ACC112 (cell line): ENCODE measurements at regions not wholly inside any gene's neighbourhood (a gene's known extent, or its start where the extent isn't known, plus 50 kb on each side); places are given as distances from the start of the nearest gene placed in this dataset.

Experiments
- H2AFZ ChIP-seq: fragments of 200-600 bp; sonication (generic); one replicate; pipeline ENCODE4 v1.6.0; 2017; ENCODE audit warnings: antibody characterized with exemption, low read length; ENCODE audit not compliant: unreplicated experiment
- H3K27ac ChIP-seq: fragments of 200-600 bp; sonication (generic); 2 replicates; pipeline ENCODE4 v1.5.1; 2014; ENCODE audit warnings: low read depth, mild to moderate bottlenecking, antibody characterized with exemption, low read length, moderate library complexity
- H3K27me3 ChIP-seq: fragments of 200-600 bp; sonication (generic); 2 replicates; pipeline ENCODE4 v1.6.1; 2014; ENCODE audit warnings: mild to moderate bottlenecking, antibody characterized with exemption, low read length, moderate library complexity, mixed read lengths; ENCODE audit not compliant: insufficient read depth
- H3K36me3 ChIP-seq: fragments of 200-600 bp; sonication (generic); 2 replicates; pipeline ENCODE4 v1.6.1; 2016; ENCODE audit warnings: mild to moderate bottlenecking, antibody characterized with exemption, low read length, moderate library complexity, mixed read lengths; ENCODE audit not compliant: insufficient read depth
- H3K4me1 ChIP-seq: fragments of 200-600 bp; sonication (generic); one replicate; pipeline ENCODE4 v1.6.1; 2016; ENCODE audit warnings: low read length, mixed read lengths; ENCODE audit not compliant: insufficient read depth, unreplicated experiment, control insufficient read depth
- H3K4me3 ChIP-seq: fragments of 200-600 bp; sonication (generic); 2 replicates; pipeline ENCODE4 v1.5.1; 2014; ENCODE audit warnings: mild to moderate bottlenecking, low read depth, low read length
- H3K79me2 ChIP-seq: fragments of 200-600 bp; sonication (generic); one replicate; pipeline ENCODE4 v1.6.0; 2016; ENCODE audit warnings: low read length; ENCODE audit not compliant: control insufficient read depth, unreplicated experiment, insufficient read depth

GRCh38 chr12:107144441-107144840 lies 51.1 kb upstream of the CRY1 start:
- Histone ChIP-seq H3K36me3 (no peaks in the 10 kb centered on the region), H2AFZ (no peak overlapping the region), H3K79me2 (no peaks in the 10 kb centered on the region), H3K27ac (no peak overlapping the region), H3K27me3 (no peaks in the 10 kb centered on the region), H3K4me1 (peaks cover 6% of the 10 kb centered on the region), H3K4me3 (no peak overlapping the region)

- Histone ChIP-seq H2AFZ (no peak overlapping the region), H3K27me3 (no peaks in the 10 kb centered on the region), H3K36me3 (no peaks in the 10 kb centered on the region), H3K27ac (0 out of 2 replicates have a peak overlapping the region, but pooled peaks have one; percentile 2), H3K4me3 (no peak overlapping the region), H3K79me2 (no peaks in the 10 kb centered on the region), H3K4me1 (peaks cover 6% of the 10 kb centered on the region)
Observed at GRCh38 chr12:107144990-107145389, 51.6 kb upstream of the CRY1 start.

GRCh38 chr12:107145397-107145796 lies 52.0 kb upstream of the CRY1 start:
- Histone ChIP-seq H3K27me3 (no peaks in the 10 kb centered on the region), H3K4me3 (no peak overlapping the region), H3K79me2 (no peaks in the 10 kb centered on the region), H2AFZ (no peak overlapping the region), H3K4me1 (peaks cover 6% of the 10 kb centered on the region), H3K36me3 (no peaks in the 10 kb centered on the region), H3K27ac (no peak overlapping the region)

- H3K79me2 ChIP-seq = no peaks in the 10 kb centered on the region
- H3K27ac ChIP-seq = no peak overlapping the region
- no peak overlapping the region for H2AFZ ChIP-seq
- H3K4me1 ChIP-seq = peaks cover 6% of the 10 kb centered on the region
- no peaks in the 10 kb centered on the region for H3K27me3 ChIP-seq
- no peaks in the 10 kb centered on the region for H3K36me3 ChIP-seq
- H3K4me3 ChIP-seq = no peak overlapping the region
Observed at GRCh38 chr12:107148107-107148506, 54.8 kb upstream of the CRY1 start.

- no peaks in the 10 kb centered on the region for H3K79me2 ChIP-seq
- H3K36me3 ChIP-seq = no peaks in the 10 kb centered on the region
- no peak overlapping the region for H3K4me3 ChIP-seq
- no peaks in the 10 kb centered on the region for H3K4me1 ChIP-seq
- no peak overlapping the region for H3K27ac ChIP-seq
- H3K27me3 ChIP-seq = peaks cover 7% of the 10 kb centered on the region
- H2AFZ ChIP-seq = no peak overlapping the region
Observed at GRCh38 chr12:107152315-107152714, 59.0 kb upstream of the CRY1 start.

- Histone ChIP-seq H3K4me3 (no peak overlapping the region), H3K27me3 (peaks cover 51% of the 10 kb centered on the region), H3K36me3 (no peaks in the 10 kb centered on the region), H2AFZ (no peak overlapping the region), H3K79me2 (no peaks in the 10 kb centered on the region), H3K4me1 (no peaks in the 10 kb centered on the region), H3K27ac (no peak overlapping the region)
Observed at GRCh38 chr12:107159384-107159900, 66.1 kb upstream of the CRY1 start.

- Histone ChIP-seq H3K79me2 (no peaks in the 10 kb centered on the region), H3K4me3 (no peak overlapping the region), H3K4me1 (no peaks in the 10 kb centered on the region), H3K36me3 (no peaks in the 10 kb centered on the region), H3K27ac (no peak overlapping the region), H3K27me3 (peaks cover 51% of the 10 kb centered on the region), H2AFZ (no peak overlapping the region)
Observed at GRCh38 chr12:107163413-107163812, 70.1 kb upstream of the CRY1 start.

GRCh38 chr12:107164392-107164791 lies 71.0 kb upstream of the CRY1 start:
- Histone ChIP-seq H3K4me1 (no peaks in the 10 kb centered on the region), H3K36me3 (no peaks in the 10 kb centered on the region), H3K27ac (no peak overlapping the region), H2AFZ (no peak overlapping the region), H3K4me3 (no peak overlapping the region), H3K27me3 (peaks cover 42% of the 10 kb centered on the region), H3K79me2 (no peaks in the 10 kb centered on the region)

- H2AFZ ChIP-seq = no peak overlapping the region
Observed at GRCh38 chr12:107165581-107165980, 72.2 kb upstream of the CRY1 start.

GRCh38 chr12:107167756-107168155 lies 74.4 kb upstream of the CRY1 start:
- H3K36me3 ChIP-seq = no peaks in the 10 kb centered on the region
- H3K27me3 ChIP-seq = peaks cover 26% of the 10 kb centered on the region
- H3K4me1 ChIP-seq = no peaks in the 10 kb centered on the region
- H3K4me3 ChIP-seq = no peak overlapping the region
- H2AFZ ChIP-seq = no peak overlapping the region
- H3K27ac ChIP-seq = no peak overlapping the region
- H3K79me2 ChIP-seq = no peaks in the 10 kb centered on the region

More at GRCh38 chr12:107165581-107165980, 72.2 kb upstream of the CRY1 start:
- Histone ChIP-seq H3K27me3 (peaks cover 33% of the 10 kb centered on the region), H3K27ac (no peak overlapping the region), H3K36me3 (no peaks in the 10 kb centered on the region), H3K4me1 (no peaks in the 10 kb centered on the region), H3K79me2 (no peaks in the 10 kb centered on the region), H3K4me3 (no peak overlapping the region)

GRCh38 chr12:107169200-107169599 lies 75.9 kb upstream of the CRY1 start:
- Histone ChIP-seq H3K4me1 (no peaks in the 10 kb centered on the region), H3K79me2 (no peaks in the 10 kb centered on the region), H2AFZ (no peak overlapping the region), H3K36me3 (no peaks in the 10 kb centered on the region), H3K27me3 (peaks cover 23% of the 10 kb centered on the region), H3K27ac (no peak overlapping the region), H3K4me3 (no peak overlapping the region)
